GM23338 (cell line): ENCODE measurements at regions not wholly inside any gene's neighbourhood (a gene's known extent, or its start where the extent isn't known, plus 50 kb on each side); places are given as distances from the start of the nearest gene placed in this dataset.

ENCODE experiments used
- ATAC-seq: fragments of 200-7000 bp; cut with Tn5 transposase; 3 replicates; pipeline ENCODE4 v1.9.1; 2020
- DNase-seq: peaks from one replicate; pipeline ENCODE4 v3.0.0-alpha.2; 2015; ENCODE audit warnings: low spot score
- H2AFZ ChIP-seq: fragments of 200-600 bp; sonication (generic); 2 replicates; pipeline ENCODE4 v1.8.0; 2016; ENCODE audit warnings: antibody characterized with exemption, mild to moderate bottlenecking, moderate library complexity
- H3F3A ChIP-seq: fragments of 200-600 bp; sonication (generic); replicated peaks from 2 replicates; pipeline ENCODE4 v1.8.0; 2017; ENCODE audit warnings: antibody characterized with exemption, mixed run types, low read depth
- H3K27ac ChIP-seq: fragments of 200-600 bp; sonication (generic); 2 replicates; pipeline ENCODE4 v1.6.1; 2016; ENCODE audit warnings: low read depth
- H3K27me3 ChIP-seq: fragments of 200-600 bp; sonication (generic); 2 replicates; pipeline ENCODE4 v1.8.0; 2016; ENCODE audit warnings: mild to moderate bottlenecking, mixed run types, moderate library complexity; ENCODE audit not compliant: insufficient read depth
- H3K36me3 ChIP-seq: fragments of 200-600 bp; sonication (generic); 2 replicates; pipeline ENCODE4 v1.8.0; 2016; ENCODE audit warnings: mild to moderate bottlenecking; ENCODE audit not compliant: insufficient read depth
- H3K4me1 ChIP-seq: fragments of 200-600 bp; sonication (generic); 2 replicates; pipeline ENCODE4 v1.8.0; 2016; ENCODE audit warnings: mild to moderate bottlenecking, moderate library complexity; ENCODE audit not compliant: insufficient read depth
- H3K4me2 ChIP-seq: fragments of 200-600 bp; sonication (generic); 2 replicates; pipeline ENCODE4 v1.7.1; 2017; ENCODE audit warnings: mixed run types
- H3K4me3 ChIP-seq: fragments of 200-600 bp; sonication (generic); 2 replicates; pipeline ENCODE4 v1.6.1; 2016; ENCODE audit warnings: mixed run types
- H3K79me2 ChIP-seq: fragments of 200-600 bp; sonication (generic); replicated peaks from 2 replicates; pipeline ENCODE4 v1.8.0; 2017; ENCODE audit warnings: mild to moderate bottlenecking; ENCODE audit not compliant: insufficient read depth
- H3K9me2 ChIP-seq: fragments of 200-600 bp; sonication (generic); 2 replicates; pipeline ENCODE4 v1.8.0; 2017; ENCODE audit not compliant: insufficient read depth
- H4K20me1 ChIP-seq: fragments of 200-600 bp; sonication (generic); replicated peaks from 2 replicates; pipeline ENCODE4 v1.8.0; 2017; ENCODE audit warnings: mild to moderate bottlenecking; ENCODE audit not compliant: insufficient read depth
- H3K27ac Mint-ChIP-seq: 2 replicates; pipeline ENCODE4 v1.8.0; 2020; ENCODE audit warnings: inconsistent platforms, mild to moderate bottlenecking, moderate library complexity, mixed read lengths
- H3K27me3 Mint-ChIP-seq: 3 replicates; pipeline ENCODE4 v1.8.0; 2022; ENCODE audit warnings: low read depth, mild to moderate bottlenecking, moderate library complexity, mixed read lengths, inconsistent platforms; ENCODE audit not compliant: insufficient read depth, poor library complexity
- H3K36me3 Mint-ChIP-seq: 3 replicates; pipeline ENCODE4 v1.8.0; 2021; ENCODE audit warnings: low read depth, mild to moderate bottlenecking, inconsistent platforms, moderate library complexity, mixed read lengths
- H3K4me1 Mint-ChIP-seq: 3 replicates; pipeline ENCODE4 v1.8.0; 2020; ENCODE audit warnings: mild to moderate bottlenecking, inconsistent platforms, mixed read lengths
- H3K4me3 Mint-ChIP-seq: 3 replicates; pipeline ENCODE4 v1.8.0; 2021; ENCODE audit warnings: moderate library complexity, mild to moderate bottlenecking, inconsistent platforms, mixed read lengths
- H3K9me3 Mint-ChIP-seq: 3 replicates; pipeline ENCODE4 v1.8.0; 2020; ENCODE audit warnings: moderate library complexity, mild to moderate bottlenecking, inconsistent platforms, mixed read lengths
- CREB1 ChIP-seq: fragments of 250-450 bp; sonication (Bioruptor Pico); IDR thresholded peaks from 2 replicates; pipeline ENCODE4 v1.5.0; 2020; ENCODE audit warnings: low read depth, mild to moderate bottlenecking, moderate library complexity
- EZH2 ChIP-seq: fragments of 200-600 bp; sonication (generic); IDR thresholded peaks from one replicate; pipeline ENCODE4 v1.8.0; 2017; ENCODE audit warnings: antibody characterized with exemption, mild to moderate bottlenecking, low read depth; ENCODE audit not compliant: unreplicated experiment
- EZH2phosphoT487 ChIP-seq: fragments of 200-600 bp; sonication (generic); IDR thresholded peaks from one replicate; pipeline ENCODE4 v1.8.1; 2018; ENCODE audit warnings: antibody characterized with exemption; ENCODE audit not compliant: unreplicated experiment
- JUNB ChIP-seq: IDR thresholded peaks from one replicate; pipeline ENCODE4 v1.6.1; 2016; ENCODE audit warnings: antibody characterized with exemption; ENCODE audit not compliant: unreplicated experiment
- STAT1 ChIP-seq: IDR thresholded peaks from one replicate; pipeline ENCODE4 v1.6.1; 2016; ENCODE audit warnings: antibody characterized with exemption; ENCODE audit not compliant: unreplicated experiment
- ZNF114 ChIP-seq: fragments of 250-450 bp; sonication (Bioruptor Pico); IDR thresholded peaks from 2 replicates; pipeline ENCODE4 v1.5.0; 2020; ENCODE audit warnings: mild to moderate bottlenecking, moderate library complexity
- TF ChIP-seq, protein P1 (sequence below): fragments of 250-450 bp; sonication (Bioruptor Pico); IDR thresholded peaks from 2 replicates; pipeline ENCODE4 v1.5.0; 2020; ENCODE audit warnings: mild to moderate bottlenecking, moderate library complexity
- TF ChIP-seq, protein P2 (sequence below): IDR thresholded peaks from one replicate; pipeline ENCODE4 v1.6.1; 2018; ENCODE audit warnings: antibody characterized with exemption; ENCODE audit not compliant: unreplicated experiment
- TF ChIP-seq, protein P3 (sequence below), 2 experiments: fragments of 200-600 bp in 1 of 2; sonication (generic) in 1 of 2; conservative IDR thresholded peaks; 2 replicates each; pipeline versions ENCODE4 v1.5.1 to v1.6.1; 2016 to 2017; ENCODE audit warnings: antibody characterized with exemption in 2 of 2, low read depth in 2 of 2, mild to moderate bottlenecking in 2 of 2, moderate library complexity in 1 of 2

DNA sequence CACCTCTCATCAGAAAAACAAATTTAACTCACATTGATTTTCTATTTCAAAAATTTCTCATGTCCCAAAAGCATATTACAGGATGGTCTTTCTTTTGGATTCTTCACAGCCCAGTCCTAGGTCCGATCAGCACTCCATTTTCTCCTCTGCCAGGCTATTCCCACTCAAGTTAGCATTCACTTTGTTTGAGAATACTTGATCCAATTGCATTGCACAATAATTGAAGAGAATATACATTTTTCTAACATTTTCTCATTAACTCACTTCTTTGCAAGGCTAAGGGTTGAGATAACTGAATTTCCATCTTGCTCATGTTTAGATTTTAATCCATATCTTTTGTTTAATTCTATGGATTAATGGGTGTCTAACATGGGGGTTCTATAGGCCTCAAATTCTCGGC, 716.1 kb downstream of the QKI start:
- no peak overlapping the region for H3K27ac Mint-ChIP-seq
- H4K20me1 ChIP-seq, result no peaks in the 10 kb centered on the region

More for the DNA sequence above, 716.1 kb downstream of the QKI start:
- no peaks in the 10 kb centered on the region for H3K4me1 ChIP-seq
- H3K27ac ChIP-seq, result no peak overlapping the region
- no peak overlapping the region for H3K4me3 ChIP-seq
- no peak for TF ChIP-seq JUNB
- TF ChIP-seq, protein P1, sequence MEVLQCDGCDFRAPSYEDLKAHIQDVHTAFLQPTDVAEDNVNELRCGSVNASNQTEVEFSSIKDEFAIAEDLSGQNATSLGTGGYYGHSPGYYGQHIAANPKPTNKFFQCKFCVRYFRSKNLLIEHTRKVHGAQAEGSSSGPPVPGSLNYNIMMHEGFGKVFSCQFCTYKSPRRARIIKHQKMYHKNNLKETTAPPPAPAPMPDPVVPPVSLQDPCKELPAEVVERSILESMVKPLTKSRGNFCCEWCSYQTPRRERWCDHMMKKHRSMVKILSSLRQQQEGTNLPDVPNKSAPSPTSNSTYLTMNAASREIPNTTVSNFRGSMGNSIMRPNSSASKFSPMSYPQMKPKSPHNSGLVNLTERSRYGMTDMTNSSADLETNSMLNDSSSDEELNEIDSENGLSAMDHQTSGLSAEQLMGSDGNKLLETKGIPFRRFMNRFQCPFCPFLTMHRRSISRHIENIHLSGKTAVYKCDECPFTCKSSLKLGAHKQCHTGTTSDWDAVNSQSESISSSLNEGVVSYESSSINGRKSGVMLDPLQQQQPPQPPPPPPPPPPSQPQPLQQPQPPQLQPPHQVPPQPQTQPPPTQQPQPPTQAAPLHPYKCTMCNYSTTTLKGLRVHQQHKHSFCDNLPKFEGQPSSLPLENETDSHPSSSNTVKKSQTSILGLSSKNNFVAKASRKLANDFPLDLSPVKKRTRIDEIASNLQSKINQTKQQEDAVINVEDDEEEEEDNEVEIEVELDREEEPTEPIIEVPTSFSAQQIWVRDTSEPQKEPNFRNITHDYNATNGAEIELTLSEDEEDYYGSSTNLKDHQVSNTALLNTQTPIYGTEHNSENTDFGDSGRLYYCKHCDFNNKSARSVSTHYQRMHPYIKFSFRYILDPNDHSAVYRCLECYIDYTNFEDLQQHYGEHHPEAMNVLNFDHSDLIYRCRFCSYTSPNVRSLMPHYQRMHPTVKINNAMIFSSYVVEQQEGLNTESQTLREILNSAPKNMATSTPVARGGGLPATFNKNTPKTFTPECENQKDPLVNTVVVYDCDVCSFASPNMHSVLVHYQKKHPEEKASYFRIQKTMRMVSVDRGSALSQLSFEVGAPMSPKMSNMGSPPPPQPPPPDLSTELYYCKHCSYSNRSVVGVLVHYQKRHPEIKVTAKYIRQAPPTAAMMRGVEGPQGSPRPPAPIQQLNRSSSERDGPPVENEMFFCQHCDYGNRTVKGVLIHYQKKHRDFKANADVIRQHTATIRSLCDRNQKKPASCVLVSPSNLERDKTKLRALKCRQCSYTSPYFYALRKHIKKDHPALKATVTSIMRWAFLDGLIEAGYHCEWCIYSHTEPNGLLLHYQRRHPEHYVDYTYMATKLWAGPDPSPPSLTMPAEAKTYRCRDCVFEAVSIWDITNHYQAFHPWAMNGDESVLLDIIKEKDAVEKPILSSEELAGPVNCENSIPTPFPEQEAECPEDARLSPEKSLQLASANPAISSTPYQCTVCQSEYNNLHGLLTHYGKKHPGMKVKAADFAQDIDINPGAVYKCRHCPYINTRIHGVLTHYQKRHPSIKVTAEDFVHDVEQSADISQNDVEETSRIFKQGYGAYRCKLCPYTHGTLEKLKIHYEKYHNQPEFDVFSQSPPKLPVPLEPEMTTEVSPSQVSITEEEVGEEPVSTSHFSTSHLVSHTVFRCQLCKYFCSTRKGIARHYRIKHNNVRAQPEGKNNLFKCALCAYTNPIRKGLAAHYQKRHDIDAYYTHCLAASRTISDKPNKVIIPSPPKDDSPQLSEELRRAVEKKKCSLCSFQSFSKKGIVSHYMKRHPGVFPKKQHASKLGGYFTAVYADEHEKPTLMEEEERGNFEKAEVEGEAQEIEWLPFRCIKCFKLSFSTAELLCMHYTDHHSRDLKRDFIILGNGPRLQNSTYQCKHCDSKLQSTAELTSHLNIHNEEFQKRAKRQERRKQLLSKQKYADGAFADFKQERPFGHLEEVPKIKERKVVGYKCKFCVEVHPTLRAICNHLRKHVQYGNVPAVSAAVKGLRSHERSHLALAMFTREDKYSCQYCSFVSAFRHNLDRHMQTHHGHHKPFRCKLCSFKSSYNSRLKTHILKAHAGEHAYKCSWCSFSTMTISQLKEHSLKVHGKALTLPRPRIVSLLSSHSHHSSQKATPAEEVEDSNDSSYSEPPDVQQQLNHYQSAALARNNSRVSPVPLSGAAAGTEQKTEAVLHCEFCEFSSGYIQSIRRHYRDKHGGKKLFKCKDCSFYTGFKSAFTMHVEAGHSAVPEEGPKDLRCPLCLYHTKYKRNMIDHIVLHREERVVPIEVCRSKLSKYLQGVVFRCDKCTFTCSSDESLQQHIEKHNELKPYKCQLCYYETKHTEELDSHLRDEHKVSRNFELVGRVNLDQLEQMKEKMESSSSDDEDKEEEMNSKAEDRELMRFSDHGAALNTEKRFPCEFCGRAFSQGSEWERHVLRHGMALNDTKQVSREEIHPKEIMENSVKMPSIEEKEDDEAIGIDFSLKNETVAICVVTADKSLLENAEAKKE (CRISPR knock-in tag), result no peak
- TF ChIP-seq, protein P2, sequence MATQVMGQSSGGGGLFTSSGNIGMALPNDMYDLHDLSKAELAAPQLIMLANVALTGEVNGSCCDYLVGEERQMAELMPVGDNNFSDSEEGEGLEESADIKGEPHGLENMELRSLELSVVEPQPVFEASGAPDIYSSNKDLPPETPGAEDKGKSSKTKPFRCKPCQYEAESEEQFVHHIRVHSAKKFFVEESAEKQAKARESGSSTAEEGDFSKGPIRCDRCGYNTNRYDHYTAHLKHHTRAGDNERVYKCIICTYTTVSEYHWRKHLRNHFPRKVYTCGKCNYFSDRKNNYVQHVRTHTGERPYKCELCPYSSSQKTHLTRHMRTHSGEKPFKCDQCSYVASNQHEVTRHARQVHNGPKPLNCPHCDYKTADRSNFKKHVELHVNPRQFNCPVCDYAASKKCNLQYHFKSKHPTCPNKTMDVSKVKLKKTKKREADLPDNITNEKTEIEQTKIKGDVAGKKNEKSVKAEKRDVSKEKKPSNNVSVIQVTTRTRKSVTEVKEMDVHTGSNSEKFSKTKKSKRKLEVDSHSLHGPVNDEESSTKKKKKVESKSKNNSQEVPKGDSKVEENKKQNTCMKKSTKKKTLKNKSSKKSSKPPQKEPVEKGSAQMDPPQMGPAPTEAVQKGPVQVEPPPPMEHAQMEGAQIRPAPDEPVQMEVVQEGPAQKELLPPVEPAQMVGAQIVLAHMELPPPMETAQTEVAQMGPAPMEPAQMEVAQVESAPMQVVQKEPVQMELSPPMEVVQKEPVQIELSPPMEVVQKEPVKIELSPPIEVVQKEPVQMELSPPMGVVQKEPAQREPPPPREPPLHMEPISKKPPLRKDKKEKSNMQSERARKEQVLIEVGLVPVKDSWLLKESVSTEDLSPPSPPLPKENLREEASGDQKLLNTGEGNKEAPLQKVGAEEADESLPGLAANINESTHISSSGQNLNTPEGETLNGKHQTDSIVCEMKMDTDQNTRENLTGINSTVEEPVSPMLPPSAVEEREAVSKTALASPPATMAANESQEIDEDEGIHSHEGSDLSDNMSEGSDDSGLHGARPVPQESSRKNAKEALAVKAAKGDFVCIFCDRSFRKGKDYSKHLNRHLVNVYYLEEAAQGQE, result no peak
- TF ChIP-seq, protein P3, sequence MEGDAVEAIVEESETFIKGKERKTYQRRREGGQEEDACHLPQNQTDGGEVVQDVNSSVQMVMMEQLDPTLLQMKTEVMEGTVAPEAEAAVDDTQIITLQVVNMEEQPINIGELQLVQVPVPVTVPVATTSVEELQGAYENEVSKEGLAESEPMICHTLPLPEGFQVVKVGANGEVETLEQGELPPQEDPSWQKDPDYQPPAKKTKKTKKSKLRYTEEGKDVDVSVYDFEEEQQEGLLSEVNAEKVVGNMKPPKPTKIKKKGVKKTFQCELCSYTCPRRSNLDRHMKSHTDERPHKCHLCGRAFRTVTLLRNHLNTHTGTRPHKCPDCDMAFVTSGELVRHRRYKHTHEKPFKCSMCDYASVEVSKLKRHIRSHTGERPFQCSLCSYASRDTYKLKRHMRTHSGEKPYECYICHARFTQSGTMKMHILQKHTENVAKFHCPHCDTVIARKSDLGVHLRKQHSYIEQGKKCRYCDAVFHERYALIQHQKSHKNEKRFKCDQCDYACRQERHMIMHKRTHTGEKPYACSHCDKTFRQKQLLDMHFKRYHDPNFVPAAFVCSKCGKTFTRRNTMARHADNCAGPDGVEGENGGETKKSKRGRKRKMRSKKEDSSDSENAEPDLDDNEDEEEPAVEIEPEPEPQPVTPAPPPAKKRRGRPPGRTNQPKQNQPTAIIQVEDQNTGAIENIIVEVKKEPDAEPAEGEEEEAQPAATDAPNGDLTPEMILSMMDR (conservative IDR thresholded peaks at IDR 0.05; ENCODE audit: low read depth in 2 of 2), result no peak
- TF ChIP-seq EZH2phosphoT487, result no peak
- TF ChIP-seq ZNF114, result no peak
- TF ChIP-seq STAT1, result no peak
- TF ChIP-seq CREB1 (CRISPR knock-in tag), result no peak
- TF ChIP-seq EZH2, result no peak
- H3K4me3 Mint-ChIP-seq, result no peak overlapping the region
- ATAC-seq, result no peak
- H3K79me2 ChIP-seq, result no peaks in the 10 kb centered on the region
- peaks cover 3% of the 10 kb centered on the region for H3K27me3 Mint-ChIP-seq
- no peaks in the 10 kb centered on the region; the same call in 2 of the 3 replicates for H3K36me3 Mint-ChIP-seq
- no peaks in the 10 kb centered on the region for H3K36me3 ChIP-seq
- peaks cover 17% of the 10 kb centered on the region for H3K9me2 ChIP-seq
- H3K9me3 Mint-ChIP-seq, result peaks cover 2% of the 10 kb centered on the region; the same call in 2 of the 3 replicates
- no peak overlapping the region for H3K4me2 ChIP-seq
- no peaks in the 10 kb centered on the region for H3F3A ChIP-seq
- no peak for DNase-seq
- no peaks in the 10 kb centered on the region for H3K27me3 ChIP-seq
- no peak overlapping the region for H2AFZ ChIP-seq
- no peaks in the 10 kb centered on the region for H3K4me1 Mint-ChIP-seq
